Middle frontal gyrus (tissue), 1 donor: ENCODE measurements at regions not wholly inside any gene's neighbourhood (a gene's known extent, or its start where the extent isn't known, plus 50 kb on each side); places are given as distances from the start of the nearest gene placed in this dataset.

Source experiments
- DNase-seq: peaks from one replicate; pipeline ENCODE4 v3.0.0-alpha.2; 2015; ENCODE audit warnings: low spot score; ENCODE audit errors: extremely low spot score

DNA sequence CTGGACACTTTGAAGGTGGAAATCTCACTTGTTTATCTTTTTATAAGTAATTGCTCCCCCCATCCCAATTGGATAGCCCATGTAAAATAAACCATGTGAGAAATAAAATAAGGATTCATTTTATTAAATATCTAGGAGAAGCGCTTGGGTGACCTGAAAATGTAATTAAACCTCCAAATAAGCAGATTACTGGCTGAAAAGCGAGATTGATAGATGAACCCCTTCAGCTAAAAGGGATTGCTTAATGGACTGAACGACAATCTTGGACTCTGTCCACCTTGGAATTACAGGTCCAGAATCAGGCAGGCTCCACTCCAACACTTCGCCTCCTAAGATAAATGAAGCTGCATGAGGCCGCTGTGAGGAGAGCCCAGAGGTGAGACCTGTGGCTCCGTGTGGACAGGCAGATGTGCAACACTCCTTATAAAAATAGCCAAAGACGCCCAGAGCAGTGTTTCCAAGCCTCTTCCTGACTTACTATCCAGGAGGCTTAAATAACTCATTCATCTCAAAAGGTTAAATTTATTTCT lies 441.5 kb downstream of the MTX2 start:
- DNase-seq, result no peak

DNA sequence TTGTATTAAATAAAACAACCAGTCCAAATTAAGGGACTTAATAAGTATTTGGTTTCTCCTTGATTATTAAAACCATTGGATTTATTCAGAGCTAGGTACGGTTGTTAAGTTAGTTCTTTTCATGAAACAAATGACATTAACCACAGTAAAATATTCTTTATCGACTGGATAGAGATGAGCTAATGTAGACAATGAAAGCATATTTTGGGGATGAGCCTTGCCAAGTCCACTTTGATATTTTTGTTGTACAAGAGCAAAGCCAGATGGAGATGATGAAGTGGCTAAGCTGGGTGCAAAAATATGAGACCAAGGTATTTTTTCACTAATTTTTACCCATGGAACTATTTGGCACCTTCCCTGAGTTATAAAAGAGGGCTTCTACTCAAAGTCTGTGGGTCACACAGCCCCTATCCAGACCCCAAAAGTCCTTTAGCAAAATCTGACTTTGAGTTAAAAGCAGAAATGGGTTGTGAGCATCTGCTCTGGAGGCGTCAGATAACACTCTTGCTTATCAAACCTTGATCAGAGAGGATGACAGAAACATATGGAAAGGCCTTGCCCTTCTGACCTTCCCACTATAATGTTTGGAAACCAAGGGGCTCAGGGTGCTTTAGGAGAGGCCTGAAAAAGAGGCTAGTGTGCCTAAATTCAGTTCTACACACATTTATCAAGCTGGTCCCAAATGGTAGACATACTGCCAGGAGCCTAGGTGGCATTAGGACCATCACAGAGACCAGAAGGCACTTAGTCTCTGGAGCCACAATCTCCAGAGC lies 456.8 kb downstream of the MTX2 start:
- DNase-seq, result no peak

DNA sequence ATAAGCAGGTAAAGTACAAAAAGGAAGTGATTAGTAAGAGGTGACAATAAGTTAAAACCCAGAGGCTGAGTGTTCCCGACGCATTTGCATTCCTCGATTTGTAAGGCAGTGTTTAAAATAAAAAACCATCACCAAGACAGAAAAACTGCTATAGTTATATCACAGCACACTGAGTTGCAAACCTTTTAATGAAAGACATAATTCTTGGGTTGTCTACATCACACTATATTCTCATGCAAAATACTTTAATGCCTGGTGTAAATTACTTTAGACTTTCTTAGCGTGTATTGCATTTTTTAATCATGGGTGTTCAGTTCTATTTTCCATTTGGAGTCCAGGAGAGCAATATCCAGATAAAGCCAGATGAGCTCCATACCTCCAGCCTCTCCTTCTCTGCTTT lies 458.5 kb downstream of the MTX2 start:
- no peak for DNase-seq

DNA sequence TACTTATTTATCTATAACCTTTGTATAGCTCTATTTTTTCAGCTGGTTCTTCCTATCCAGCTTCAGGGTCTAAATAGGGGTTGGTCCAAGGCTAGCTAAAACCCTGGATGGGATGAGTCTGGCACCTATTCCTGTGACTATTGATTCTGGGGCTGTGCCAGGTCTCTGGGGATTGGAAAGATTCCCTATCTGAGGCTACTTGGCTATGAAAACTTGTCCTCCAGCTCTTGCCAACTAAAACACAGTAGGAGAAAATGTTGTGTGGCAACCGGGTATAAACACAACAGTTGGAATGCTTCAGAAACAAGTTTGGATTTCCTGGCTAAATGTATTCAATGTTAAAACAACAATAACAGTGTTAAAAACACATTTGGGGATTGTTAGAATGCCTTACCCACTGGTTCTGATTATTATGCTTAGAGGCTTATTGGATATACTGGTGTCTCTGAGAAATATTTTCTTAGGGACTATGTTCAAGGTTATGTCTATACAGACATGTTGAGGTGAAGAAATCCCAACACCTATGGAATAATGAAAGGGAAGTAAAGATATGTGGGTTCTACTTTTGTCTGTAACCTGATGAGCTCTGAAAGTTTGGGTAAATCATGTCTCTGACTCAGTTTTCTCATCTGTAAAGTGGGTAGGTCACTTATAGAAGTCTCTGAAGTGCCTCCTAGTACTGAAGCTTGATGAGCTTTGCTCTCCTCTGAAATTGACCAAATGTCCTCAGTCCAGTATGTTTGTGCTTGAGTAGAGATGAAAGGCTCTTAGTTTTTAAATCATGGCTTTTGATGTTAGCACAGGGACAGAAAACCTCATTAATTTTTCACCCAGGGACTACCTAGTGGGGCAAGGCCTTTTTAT lies 460.7 kb downstream of the MTX2 start:
- no peak for DNase-seq

DNA sequence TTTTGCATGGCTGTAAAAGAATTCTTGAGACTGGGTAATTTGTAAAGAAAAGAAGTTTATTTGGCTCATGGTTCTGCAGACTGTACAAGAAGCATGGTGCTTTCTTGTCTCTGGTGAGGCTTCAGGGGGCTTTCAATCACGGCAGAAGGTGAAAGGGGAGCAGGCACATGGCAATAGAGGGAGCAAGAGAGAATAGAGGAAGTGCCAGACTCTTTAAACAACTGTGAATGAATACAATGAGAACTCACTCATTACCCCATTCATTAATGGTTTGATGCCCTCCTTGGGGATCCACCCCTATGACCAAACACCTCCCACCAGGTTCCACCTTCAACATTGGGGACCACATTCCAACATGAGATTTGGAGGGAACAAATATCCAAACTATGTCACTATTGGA lies 463.5 kb downstream of the MTX2 start:
- DNase-seq, result no peak

DNA sequence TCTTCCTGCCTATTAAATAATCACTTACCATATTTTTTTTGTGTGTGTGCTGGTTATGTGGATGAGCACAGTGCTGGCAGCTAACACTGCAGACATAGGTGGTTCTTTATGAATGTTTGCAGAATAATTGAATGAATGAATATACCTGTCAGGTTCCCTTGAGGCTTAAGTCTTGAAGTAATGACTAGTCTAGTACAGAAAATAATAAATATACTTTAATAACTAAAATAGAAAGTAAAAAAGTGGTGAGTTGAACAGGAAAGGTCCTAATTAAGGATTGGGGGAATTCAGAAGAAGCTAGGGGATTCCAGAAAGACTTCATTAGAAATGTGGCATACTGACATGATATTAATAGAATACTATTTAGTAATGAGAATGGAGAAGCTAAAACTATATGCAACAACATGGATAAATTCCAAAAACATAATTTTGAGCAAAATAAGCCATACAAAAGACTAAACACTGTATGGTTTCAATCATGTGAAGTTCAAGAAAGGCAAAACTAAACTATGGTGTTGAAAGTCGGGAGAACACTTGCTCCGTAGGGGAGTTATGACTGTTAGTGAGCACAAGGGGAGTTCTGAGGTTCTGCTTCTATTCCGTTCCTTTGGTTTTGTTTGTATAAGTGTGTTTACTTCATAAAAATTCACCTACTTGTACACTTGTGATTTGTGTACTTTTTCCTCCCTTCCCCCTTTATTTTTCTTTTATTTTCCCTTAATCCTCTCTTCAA lies 464.6 kb downstream of the MTX2 start:
- no peak for DNase-seq

DNA sequence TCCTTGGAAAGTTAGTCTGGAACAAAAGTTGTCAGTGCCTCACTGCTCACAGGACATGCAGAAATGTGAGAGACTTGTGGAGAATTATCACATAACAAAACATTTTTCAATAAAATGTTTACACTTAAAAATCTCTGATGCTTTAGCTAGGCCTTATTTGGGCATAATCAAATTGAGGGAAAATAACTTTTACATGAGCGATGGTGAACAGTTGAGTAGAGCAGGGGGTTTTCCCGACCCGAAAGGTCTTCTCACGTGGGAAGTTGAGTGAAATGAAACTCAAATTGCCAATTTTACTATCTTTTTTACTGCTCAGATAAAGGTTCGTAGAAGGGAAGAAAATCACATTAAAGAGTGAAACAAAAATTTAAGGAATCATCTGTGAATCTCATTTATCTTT lies 465.6 kb downstream of the MTX2 start:
- no peak for DNase-seq

DNA sequence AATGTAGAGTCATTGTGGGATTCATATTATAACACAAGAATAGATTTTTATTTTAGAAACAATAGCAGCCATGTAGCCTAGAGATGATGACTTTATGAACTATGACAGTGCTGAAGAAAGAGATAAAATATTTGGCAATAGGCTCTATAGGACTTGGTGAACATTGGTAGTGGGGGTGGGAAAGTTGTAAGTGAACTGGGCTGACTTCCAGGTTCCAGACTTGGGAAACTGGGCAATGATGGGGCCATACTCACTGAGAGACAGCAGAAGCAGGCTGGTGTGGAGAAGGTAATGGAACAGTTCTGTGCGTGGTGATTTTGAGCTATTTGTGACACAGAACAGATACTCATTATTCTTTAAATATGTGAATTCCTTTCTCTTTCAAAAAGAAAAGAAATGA lies 470.3 kb upstream of the HNRNPA3 start:
- no peak for DNase-seq

DNA sequence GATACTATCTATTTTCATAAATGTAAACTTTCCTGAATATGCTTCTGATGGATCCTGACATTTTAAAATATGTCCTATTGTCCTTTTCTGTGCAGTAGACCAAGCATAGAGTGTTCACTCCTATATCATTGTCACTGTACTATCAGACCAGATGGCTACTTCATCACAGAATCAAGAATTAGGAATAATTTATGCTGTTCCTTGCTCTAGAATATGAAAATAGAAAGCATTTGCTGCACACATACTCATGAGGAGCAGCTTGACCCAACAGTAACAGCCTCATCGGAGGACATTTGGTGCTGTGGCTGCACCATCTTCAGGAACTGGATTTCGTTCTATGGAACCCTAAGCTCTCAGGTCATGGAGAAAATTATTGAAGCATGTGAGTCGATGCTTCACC lies 468.9 kb upstream of the HNRNPA3 start:
- DNase-seq, result no peak

DNA sequence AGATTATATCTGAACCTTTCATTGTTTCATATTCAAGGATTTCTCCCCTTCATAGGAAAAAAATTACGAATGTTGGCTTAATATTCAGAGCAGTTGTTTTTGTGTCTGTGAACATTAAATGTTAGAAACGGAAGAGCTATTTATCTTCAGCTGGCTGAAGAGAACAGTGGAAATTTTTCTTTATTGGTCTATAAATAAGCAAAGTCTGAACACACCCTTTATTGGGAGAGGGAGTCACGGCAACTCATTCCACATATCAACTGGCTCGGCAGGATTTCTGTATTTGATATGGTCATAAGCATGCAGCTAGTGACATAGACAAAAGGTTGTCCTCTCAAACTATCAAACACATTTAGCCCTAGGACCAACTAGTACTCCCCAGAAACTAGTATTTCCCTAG lies 468.4 kb upstream of the HNRNPA3 start:
- no peak for DNase-seq

DNA sequence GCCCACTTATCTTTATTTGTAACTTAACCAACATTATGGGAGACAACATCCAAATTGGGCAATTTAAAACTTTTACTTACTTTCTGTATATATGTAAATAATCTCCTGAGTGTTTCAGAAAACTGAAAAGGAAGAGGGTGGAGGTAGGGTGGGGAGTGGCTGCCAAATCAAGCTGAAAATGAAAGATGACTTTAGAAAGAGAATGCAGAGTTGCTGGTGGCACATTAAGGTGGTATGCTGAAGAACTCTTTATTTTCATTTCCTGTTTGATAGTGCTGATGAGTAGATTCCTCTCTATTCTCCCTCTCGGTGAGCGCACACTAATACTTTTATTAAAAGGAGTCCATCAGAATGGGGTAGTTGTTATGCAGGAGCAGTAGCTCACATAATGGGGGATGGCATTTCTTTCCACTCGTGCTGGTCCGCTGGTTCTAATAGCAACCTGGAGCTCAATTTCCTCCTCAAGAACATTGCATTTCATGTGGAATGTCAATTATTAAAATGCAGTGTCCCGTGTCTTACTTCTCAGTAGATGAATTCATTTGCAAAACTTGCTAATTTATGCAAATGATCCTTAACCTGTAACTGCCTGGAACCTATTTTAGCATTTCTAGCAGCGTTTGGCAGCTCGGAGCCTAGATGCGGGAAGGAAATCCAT lies 466.9 kb upstream of the HNRNPA3 start:
- DNase-seq, result no peak

DNA sequence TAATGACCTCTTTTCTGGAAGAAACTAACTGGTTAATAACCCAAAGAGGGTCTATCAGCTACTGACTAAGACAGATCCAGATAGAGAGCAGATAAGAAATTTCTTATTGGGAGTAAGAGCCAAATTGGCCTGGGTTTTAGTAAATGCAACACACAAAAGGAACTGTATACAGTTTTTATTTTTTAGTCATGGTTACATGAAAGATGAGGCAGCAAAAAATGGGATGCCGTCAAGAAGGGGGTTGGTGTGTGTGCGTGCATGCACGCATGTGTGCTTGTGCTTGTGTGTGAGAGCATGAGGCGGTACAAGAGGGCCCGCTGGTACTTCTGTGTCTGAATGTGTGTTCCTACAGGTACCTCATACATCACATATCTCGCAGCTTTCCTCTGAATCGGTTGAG lies 466.2 kb upstream of the HNRNPA3 start:
- DNase-seq, result no peak

DNA sequence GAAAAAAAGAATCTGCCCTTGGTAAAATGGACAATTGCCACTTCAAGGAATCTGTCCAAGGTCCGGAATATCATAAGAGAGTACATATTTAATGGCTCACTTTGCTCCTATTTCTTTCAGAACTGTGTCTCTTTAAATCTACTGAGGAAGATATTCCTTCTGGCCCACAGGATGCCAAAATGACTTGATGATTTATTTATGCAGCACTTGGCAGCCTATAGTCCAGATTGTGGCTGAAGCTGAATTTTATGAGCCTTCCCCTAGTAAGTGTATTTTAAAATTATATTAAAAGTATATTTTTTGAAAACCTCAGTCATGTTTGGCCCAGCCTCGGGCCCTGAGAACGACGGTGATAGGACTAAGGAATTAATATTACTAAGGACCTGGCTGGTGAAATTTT lies 465.1 kb upstream of the HNRNPA3 start:
- no peak for DNase-seq

DNA sequence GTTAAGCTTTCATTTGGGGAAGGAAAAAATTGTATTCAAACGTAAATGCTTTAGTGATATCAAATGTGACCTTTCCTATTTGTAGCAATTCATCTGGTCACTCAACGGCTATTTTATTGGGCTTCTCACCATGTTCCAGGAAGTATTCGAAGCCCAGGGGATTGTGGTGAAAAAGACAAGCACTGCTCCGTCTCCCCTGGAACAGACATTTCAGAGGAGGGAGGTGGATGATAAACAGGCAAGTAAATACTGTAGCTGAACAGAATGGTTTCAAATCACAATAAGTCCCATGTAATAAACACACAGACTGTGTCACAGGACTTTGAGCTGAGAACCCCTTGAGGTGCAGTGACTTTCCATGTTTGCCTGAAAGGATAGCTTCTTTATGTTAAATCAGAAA lies 464.7 kb upstream of the HNRNPA3 start:
- no peak for DNase-seq

DNA sequence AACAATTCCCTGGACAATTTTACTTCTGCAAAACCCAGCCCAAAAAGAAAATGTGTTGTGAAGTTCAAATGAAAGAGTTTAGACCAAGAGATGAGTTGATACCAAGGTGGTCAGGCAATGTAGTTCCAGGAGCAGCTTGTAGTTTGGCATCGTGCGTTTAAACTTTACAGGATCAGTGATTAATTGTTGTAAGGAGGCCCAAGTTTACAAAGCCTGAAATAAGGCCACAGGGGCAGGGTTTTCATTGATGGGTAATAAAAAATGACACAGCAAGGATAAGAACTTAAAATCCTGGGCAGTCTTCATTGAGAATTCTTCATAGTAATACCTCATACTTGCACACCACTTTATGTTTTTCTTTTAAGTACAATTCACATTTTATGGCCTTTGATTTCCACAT lies 463.9 kb upstream of the HNRNPA3 start:
- DNase-seq, result no peak

DNA sequence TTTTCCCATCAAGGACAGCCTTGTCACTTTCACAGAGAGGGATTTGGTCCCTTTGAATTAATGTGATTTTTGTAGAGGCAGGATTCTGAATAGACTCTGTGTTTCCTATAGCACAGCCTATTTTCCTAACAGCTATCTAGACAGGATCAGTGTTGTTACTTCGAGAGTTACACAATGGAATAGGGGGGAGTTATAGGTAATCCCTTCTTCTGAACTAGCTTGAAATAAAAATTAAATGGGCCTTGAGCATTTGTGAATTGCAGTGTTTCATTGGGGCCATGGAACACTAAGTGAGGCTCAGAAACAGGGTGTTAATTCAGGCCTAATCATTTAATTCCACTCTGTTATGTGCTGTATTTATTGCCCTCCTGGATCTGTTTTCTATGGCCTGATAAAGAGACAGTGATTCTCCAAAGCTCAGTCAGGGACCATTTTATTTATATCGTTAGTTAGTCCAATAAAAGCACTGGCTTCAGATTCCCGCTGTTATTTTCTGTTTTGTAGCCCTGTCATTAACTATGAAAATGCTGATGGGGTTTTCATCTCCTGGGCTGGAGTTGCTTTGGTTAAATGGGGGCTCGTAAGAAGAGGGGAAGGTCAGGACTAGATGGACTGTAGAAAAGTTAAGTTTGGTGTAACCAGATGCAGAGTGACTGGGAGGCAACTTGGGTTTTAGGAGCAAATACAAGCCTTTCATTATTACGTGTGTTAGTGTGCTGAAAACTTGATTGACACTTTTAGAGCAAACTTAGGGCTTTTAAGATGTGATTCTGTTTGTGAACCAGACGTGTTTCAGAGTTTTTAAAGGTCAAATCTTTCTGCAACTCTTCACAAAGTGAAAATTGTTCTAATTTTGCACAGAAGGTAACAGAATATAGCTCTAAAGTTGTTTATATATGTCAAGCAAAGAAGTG lies 461.0 kb upstream of the HNRNPA3 start:
- DNase-seq, result no peak

DNA sequence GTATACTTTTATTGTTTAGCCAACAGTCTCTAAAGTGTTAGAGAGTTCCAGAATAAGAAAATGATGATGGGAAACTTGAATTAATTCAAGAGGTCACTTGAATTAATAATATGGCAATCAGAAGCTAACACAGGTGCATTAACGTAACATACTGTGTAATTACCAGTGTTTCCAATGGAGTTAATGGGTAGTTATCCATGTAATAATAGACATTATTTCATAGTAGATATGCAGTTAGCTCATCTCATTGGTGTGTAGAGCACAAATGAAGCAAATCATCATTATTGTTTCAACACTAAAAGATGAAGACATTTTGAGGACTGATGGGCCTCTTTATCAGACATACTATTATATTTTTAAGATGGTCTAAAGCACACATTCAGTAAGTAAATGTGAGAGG lies 460.3 kb upstream of the HNRNPA3 start:
- DNase-seq, result no peak

DNA sequence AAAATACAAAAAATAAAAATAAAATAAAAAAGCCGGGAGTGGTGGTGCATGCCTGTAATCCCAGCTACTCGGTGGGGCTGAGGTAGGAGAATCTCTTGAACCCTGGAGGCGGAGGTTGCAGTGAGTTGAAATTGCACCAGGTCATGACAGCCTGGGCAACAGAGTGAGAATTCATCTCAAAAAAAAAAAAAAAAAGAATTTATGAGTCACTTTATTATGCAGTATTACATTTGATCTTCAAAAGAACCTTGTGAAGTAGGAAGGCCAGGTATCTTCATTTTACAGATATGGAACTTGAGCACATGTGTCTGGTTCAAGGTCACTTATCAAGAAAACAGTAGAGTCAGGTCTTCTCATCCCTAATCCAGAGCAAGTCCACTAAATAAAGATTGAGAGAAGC lies 459.4 kb upstream of the HNRNPA3 start:
- DNase-seq, result no peak

DNA sequence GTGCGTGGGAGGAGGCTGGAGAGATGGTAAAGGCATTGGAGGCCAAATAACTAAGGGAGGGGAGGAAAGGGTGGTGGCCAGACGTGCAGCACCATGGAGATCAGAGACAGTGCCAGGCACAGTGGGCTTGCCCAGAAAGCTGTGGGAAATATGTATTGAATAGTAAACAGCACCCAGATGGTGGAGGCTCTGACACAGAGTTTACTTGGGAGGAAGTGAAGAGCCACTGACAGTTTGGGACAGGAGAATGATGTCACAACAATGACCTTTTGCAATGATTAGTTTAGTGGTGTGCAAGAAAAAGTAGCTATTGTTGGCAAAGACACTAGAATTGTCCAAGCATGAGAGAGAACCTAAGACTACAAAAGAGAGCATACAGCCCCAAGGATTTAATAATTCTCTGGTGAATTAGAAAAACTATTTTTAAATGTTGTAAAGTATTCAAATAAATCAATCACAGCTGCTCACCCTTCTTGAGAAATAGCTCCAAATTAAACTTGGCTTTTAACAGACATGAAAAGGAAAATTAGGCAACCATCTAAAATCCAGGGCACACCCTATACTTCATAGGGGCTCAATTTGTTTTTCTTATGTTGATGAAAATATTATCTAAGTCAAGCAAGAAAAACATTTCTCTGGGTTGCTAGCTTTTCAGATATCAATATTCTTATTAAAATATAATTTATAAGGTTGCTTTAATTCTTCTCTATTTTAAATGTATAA lies 458.7 kb upstream of the HNRNPA3 start:
- no peak for DNase-seq
